ENCODE measurements at regions not wholly inside any gene's neighbourhood (a gene's known extent, or its start where the extent isn't known, plus 50 kb on each side); places are given as distances from the start of the nearest gene placed in this dataset.

DNA sequence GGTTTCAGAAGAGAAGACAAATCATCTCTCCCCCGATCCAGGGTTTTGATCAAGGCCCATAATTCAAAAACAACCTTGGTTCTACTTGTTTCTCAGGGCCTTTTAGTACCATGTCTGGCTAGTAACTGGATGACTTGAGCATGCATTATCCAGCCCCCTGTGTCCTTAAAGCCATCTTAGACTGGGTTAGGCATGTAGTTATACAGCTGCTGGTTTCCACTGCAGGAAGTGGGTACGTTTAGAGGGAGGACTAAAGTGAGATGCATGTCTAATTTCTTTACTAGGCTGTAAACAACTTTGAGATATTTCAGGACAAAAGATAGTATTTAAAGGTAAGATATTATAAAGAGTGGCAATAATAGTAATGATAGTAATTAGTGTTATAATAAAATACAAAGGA lies 372.0 kb downstream of the PLK2 start:
- H3K36me3 Mint-ChIP-seq (ENCODE audit: low read depth), result no peaks in the 10 kb centered on the region
- no peaks in the 10 kb centered on the region for H3K9me3 Mint-ChIP-seq
- no peak overlapping the region for H3K27ac Mint-ChIP-seq
- no peaks in the 10 kb centered on the region for H3K4me1 Mint-ChIP-seq (ENCODE audit: low read depth)
- no peak overlapping the region for H3K4me3 Mint-ChIP-seq
- H3K27me3 Mint-ChIP-seq (ENCODE audit: low read depth), result peaks cover 2% of the 10 kb centered on the region
- DNase-seq (ENCODE audit: low spot score), result no peak

DNA sequence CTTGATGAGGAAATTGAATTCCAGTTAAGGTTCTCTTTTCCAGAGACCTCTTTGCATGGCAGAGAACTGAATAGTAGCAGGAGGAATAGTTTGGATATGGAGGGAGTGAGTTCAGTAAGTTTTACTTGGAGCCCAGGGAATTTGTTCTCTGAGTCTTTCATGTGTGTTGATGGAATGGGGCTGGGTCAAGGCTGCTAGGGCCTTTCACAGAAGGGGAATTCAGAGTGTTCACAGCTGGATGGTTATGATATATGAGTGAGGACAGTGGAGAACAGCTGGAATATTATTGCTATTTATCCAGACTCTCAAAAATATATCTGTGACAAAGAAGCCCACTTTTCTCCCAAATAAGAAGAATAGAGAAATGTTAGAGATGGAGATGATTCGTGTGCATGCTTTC lies 372.8 kb downstream of the PLK2 start:
- no peaks in the 10 kb centered on the region for H3K9me3 Mint-ChIP-seq
- H3K27me3 Mint-ChIP-seq (ENCODE audit: low read depth), result peaks cover 2% of the 10 kb centered on the region
- no peaks in the 10 kb centered on the region for H3K4me1 Mint-ChIP-seq (ENCODE audit: low read depth)
- H3K27ac Mint-ChIP-seq, result no peak overlapping the region
- H3K36me3 Mint-ChIP-seq (ENCODE audit: low read depth), result no peaks in the 10 kb centered on the region
- H3K4me3 Mint-ChIP-seq, result no peak overlapping the region
- DNase-seq (ENCODE audit: low spot score), result no peak

DNA sequence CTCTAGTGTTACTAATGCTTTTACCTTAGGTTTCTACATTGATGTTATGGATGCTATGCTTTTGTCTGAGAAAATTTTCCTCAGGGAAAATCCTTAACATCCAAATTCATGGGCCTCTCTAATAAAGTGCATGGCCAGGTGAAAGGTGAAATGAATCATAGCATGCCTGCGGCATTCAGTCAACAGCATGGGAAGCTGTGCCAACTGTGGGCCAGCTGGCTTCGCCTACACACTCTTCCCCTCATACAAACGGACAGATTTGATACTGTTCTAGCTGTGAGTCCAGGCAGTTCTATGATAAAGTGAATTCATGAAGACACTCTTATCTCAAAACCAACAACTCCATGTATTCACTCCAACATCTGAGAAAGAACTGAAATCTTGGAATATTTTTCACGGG lies 374.1 kb downstream of the PLK2 start:
- H3K9me3 Mint-ChIP-seq, result no peaks in the 10 kb centered on the region
- H3K27me3 Mint-ChIP-seq (ENCODE audit: low read depth), result peaks cover 2% of the 10 kb centered on the region
- H3K27ac Mint-ChIP-seq, result no peak overlapping the region
- no peak for DNase-seq (ENCODE audit: low spot score)
- H3K36me3 Mint-ChIP-seq (ENCODE audit: low read depth), result no peaks in the 10 kb centered on the region
- no peak overlapping the region for H3K4me3 Mint-ChIP-seq
- no peaks in the 10 kb centered on the region for H3K4me1 Mint-ChIP-seq (ENCODE audit: low read depth)

DNA sequence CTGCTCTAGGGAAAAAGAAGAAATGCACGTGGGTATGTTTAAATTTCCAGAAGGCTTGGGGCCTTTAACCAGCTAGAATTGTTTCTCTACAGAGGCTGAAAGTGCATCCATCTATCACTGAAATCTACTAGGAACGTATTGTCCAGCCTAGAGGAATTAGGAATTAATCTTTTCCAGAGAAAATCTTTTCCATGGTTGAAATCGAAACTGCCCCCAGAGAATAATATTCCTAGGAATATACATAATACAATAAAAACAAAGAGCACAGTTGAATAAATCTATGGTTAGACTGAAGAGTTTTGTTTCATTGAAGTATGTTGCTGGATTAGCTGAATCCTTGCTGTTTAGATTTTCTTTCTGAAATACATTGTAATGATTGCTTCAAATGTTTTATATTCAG lies 378.5 kb downstream of the PLK2 start:
- Mint-ChIP-seq H3K4me1 (ENCODE audit: low read depth) (no peaks in the 10 kb centered on the region), H3K27me3 (ENCODE audit: low read depth) (no peaks in the 10 kb centered on the region), H3K36me3 (ENCODE audit: low read depth) (no peaks in the 10 kb centered on the region), H3K4me3 (no peak overlapping the region), H3K9me3 (no peaks in the 10 kb centered on the region), H3K27ac (no peak overlapping the region)
- no peak for DNase-seq (ENCODE audit: low spot score)

DNA sequence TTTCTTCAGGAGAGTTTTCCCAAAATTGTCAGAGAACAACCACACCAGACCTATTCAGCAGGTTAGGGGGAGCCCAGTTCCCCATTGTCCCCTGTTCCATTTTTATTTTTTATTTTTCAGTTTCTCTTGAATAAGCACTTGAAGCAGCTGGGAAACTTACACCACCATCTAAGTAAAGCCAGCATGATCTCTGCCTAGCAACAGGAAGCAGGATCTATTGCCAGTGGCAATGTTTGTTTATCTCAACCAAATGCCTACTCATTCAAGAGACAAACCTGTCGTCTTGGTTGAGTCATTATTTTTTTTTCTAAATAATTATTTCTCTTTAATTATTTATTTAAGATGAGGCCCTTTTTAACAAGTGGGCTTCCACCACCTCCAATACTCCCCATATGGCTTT lies 379.3 kb downstream of the PLK2 start:
- H3K4me3 Mint-ChIP-seq, result no peak overlapping the region

DNA sequence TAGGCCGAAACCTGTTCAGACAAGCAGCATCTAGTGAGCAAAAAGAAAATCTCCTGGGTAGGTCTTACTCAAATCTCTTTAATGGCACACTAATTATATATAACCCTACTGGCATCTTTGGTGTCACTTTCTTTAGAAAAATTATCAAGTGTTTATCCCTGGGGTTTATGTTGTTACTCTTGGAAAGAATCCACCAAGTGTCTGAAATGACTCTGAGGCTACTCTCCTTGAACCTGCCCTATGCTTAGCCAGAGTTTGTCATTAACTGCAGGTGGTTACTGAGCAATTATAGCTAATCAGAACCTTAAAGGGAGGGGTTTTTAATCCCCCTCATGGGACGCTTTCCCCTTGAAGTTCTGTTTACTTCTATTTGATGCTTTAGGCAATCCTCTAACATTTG lies 381.9 kb downstream of the PLK2 start:
- DNase-seq (ENCODE audit: low spot score), result no peak
- Mint-ChIP-seq H3K4me3 (no peak overlapping the region), H3K4me1 (ENCODE audit: low read depth) (no peaks in the 10 kb centered on the region), H3K27ac (no peak overlapping the region), H3K27me3 (ENCODE audit: low read depth) (no peaks in the 10 kb centered on the region), H3K9me3 (no peaks in the 10 kb centered on the region), H3K36me3 (ENCODE audit: low read depth) (no peaks in the 10 kb centered on the region)

More for the DNA sequence above, 379.3 kb downstream of the PLK2 start:
- DNase-seq (ENCODE audit: low spot score), result no peak
- H3K27me3 Mint-ChIP-seq (ENCODE audit: low read depth), result no peaks in the 10 kb centered on the region
- H3K36me3 Mint-ChIP-seq (ENCODE audit: low read depth), result no peaks in the 10 kb centered on the region
- no peaks in the 10 kb centered on the region for H3K9me3 Mint-ChIP-seq
- H3K4me1 Mint-ChIP-seq (ENCODE audit: low read depth), result no peaks in the 10 kb centered on the region
- H3K27ac Mint-ChIP-seq, result no peak overlapping the region

DNA sequence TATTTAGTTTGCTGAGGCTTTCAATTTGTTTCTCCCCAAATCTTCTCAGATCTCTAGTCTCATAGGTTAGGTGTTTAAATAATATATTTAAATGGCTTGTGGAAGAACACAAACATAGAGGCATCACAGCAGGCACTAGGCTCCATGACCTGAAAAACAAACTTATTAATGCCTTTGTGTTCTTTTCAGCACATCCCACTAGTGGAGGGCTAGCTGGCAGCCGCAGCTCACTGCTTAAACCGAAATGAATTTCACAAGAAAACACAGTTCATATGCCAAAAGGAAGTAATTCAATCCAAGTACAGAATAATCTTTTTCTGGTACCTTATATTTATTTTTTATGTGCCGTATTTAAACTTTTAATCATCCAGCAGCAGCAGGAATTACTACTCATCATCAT lies 382.5 kb downstream of the PLK2 start:
- DNase-seq (ENCODE audit: low spot score), result no peak
- no peaks in the 10 kb centered on the region for H3K27me3 Mint-ChIP-seq (ENCODE audit: low read depth)
- no peak overlapping the region for H3K27ac Mint-ChIP-seq
- no peaks in the 10 kb centered on the region for H3K4me1 Mint-ChIP-seq (ENCODE audit: low read depth)
- no peak overlapping the region for H3K4me3 Mint-ChIP-seq
- no peaks in the 10 kb centered on the region for H3K36me3 Mint-ChIP-seq (ENCODE audit: low read depth)
- no peaks in the 10 kb centered on the region for H3K9me3 Mint-ChIP-seq

DNA sequence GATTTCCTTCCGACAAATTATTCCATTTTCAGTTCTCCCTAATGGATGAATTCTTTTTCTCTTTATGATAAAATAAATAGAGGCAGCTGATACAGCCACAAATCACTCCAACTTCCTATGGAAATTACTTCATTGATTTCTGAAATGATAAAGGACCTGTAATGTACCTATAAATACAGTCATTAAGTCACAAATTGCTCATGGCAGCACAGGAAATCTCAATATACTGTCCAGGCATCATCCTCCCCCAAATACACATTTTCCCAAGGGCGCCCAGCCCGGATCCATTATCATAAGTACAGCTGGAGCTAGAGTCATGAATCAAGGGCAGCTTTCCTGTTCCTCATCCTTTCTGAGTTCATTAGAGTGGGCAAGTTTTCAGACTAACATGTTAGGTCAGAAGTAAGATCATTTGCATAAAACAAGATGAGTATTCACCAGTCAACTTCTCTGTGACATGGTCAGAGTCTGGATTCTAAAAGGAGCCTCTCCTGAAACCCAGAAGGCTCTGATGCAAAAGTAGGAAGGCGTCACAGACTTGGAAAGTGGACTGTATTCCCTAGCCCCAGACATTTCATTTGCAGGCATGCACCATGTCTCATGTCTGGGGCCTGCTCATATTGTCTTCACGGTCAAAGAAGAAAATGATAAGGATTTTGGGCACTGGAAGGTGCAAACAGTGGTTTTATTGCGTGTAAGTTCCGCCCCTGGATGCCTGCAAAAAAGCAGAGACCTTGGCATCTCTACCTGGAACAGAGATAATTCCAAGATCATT lies 383.2 kb downstream of the PLK2 start:
- no peak for DNase-seq (ENCODE audit: low spot score)
- Mint-ChIP-seq H3K4me3 (no peak overlapping the region), H3K27ac (no peak overlapping the region), H3K9me3 (no peaks in the 10 kb centered on the region), H3K4me1 (ENCODE audit: low read depth) (no peaks in the 10 kb centered on the region), H3K27me3 (ENCODE audit: low read depth) (no peaks in the 10 kb centered on the region), H3K36me3 (ENCODE audit: low read depth) (no peaks in the 10 kb centered on the region)

DNA sequence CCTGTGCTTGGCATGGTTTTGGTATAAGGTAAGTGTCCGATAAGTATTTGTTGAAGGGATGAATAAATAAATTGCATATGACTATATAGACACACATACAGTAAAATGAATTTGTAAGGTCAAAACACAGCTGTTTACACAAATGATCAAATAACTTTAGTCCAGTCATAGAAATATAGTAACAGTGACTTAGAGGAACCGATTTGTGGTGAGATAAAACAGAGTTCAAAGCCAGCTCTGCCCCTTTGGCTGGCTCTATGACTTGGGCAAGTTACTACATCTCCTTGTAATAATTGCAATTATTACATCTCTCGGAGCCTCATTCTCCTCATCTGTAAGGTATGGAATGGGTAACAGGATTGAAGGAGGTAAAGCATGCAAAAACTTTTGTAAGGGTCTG lies 384.0 kb downstream of the PLK2 start:
- Mint-ChIP-seq H3K9me3 (no peaks in the 10 kb centered on the region), H3K36me3 (ENCODE audit: low read depth) (no peaks in the 10 kb centered on the region), H3K27ac (no peak overlapping the region), H3K27me3 (ENCODE audit: low read depth) (no peaks in the 10 kb centered on the region), H3K4me1 (ENCODE audit: low read depth) (no peaks in the 10 kb centered on the region), H3K4me3 (no peak overlapping the region)
- no peak for DNase-seq (ENCODE audit: low spot score)

DNA sequence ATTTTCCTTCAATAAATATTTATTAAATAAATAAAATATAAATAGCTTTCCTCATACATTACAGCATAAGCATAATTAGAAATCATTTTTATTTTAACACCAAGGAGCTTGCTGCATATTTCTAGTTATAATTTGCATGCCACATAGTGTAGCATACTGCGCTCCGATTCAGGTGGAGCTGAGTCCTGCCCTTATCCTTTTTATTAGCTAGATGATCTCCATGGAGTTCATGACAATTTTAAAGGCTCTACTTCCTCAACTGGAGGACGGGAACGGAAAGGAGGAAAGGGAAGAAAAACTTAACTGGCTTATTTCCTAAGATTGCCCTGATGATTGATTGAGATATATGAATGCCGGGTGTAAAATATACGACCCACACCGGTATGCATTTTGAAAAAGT lies 385.2 kb downstream of the PLK2 start:
- Mint-ChIP-seq H3K9me3 (no peaks in the 10 kb centered on the region), H3K4me3 (no peak overlapping the region), H3K27ac (no peak overlapping the region), H3K27me3 (ENCODE audit: low read depth) (no peaks in the 10 kb centered on the region), H3K36me3 (ENCODE audit: low read depth) (no peaks in the 10 kb centered on the region), H3K4me1 (ENCODE audit: low read depth) (no peaks in the 10 kb centered on the region)
- no peak for DNase-seq (ENCODE audit: low spot score)

DNA sequence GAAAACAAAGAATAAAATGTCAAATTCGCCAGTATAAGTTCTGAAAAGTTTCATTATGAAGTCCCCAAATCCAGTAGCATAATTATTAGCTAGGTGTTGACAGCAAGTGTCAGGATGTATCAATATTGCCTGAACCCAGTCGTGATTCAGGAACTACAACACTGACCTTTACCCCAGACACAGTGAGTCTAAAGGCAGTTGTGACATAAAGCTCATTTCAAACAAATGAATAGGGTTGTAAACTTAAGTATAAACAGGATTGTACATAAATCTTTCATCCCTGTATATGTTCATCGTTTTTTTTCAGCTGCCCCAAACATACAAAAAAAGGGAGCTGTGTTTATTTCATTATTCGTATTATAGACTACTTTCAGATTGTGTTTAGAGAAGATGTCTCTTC lies 385.7 kb downstream of the PLK2 start:
- Mint-ChIP-seq H3K27ac (no peak overlapping the region), H3K36me3 (ENCODE audit: low read depth) (no peaks in the 10 kb centered on the region), H3K4me1 (ENCODE audit: low read depth) (no peaks in the 10 kb centered on the region), H3K4me3 (no peak overlapping the region), H3K9me3 (no peaks in the 10 kb centered on the region), H3K27me3 (ENCODE audit: low read depth) (no peaks in the 10 kb centered on the region)
- DNase-seq (ENCODE audit: low spot score), result no peak

DNA sequence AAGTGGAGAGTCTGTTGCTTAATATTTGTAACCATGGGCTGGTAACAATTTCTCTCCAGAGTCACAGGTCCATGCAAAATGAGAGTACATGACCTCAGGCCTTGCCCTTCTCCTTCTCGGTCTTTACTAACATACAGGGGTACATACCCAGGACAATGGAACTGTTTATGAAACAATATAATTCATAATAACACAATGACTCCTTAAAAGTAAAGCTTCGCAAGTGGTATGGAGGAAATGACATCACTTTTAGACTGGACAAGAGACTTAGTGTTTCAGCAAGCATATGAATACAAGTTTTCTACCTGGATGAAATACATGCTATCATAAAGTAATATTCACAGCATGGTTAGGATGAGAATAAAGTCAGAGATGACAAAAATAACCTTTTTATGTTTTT lies 386.6 kb downstream of the PLK2 start:
- Mint-ChIP-seq H3K36me3 (ENCODE audit: low read depth) (no peaks in the 10 kb centered on the region), H3K4me1 (ENCODE audit: low read depth) (no peaks in the 10 kb centered on the region), H3K27me3 (ENCODE audit: low read depth) (no peaks in the 10 kb centered on the region), H3K27ac (no peak overlapping the region), H3K4me3 (no peak overlapping the region), H3K9me3 (no peaks in the 10 kb centered on the region)
- no peak for DNase-seq (ENCODE audit: low spot score)

DNA sequence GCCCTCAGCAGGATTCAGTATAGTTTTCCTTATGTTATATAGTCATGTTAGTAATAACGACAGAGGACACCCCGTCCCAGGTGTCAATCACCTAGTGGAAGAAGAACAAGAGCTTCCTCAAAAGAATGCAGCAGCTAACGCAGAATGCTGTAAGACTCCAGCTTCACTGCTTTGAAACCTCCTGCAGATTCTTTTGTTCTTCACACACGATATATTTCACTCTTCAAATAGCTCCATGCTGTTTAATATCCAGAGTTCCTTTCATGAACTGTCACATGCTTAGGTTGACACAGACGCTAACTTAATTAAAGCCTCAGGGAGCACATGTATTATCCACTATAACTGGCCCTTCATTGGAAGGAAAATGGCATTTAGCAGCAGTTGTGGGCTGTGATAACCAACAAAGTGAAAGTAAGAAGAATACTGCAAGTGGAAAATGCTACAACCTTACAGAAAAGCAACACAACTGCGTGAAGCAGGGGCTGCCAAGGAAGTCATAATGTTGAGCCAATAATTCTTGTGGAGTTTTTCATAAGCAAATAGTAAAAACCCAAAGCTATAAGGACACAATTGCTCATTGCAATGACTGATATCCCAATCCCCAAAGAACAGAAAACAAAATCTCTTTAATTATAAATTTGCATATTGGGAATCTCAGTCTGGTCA lies 387.5 kb downstream of the PLK2 start:
- no peaks in the 10 kb centered on the region for H3K9me3 Mint-ChIP-seq
- H3K4me1 Mint-ChIP-seq (ENCODE audit: low read depth), result no peaks in the 10 kb centered on the region
- H3K4me3 Mint-ChIP-seq, result no peak overlapping the region
- no peaks in the 10 kb centered on the region for H3K27me3 Mint-ChIP-seq (ENCODE audit: low read depth)
- DNase-seq (ENCODE audit: low spot score), result no peak
- no peak overlapping the region for H3K27ac Mint-ChIP-seq
- H3K36me3 Mint-ChIP-seq (ENCODE audit: low read depth), result no peaks in the 10 kb centered on the region

DNA sequence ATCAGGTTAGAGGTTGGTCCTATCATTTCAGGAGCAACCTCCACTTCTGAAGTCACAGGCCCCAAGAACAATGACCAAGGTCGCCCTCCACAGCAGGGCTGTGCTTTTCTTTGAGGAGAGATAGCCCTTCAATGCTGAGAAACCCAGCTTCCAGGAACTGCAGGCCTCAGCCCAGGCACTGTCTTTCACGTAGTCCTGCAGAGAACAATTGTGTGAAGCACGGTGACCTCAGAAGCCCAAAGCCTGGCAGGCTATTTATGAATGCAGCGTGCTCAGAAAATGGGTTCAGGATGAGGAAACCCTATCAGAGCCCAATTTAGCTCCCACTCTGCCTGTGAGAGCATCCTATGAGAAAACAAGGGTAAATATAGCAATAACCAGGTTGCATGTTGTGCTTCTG lies 388.3 kb downstream of the PLK2 start:
- no peaks in the 10 kb centered on the region for H3K36me3 Mint-ChIP-seq (ENCODE audit: low read depth)
- H3K9me3 Mint-ChIP-seq, result no peaks in the 10 kb centered on the region
- no peak overlapping the region for H3K27ac Mint-ChIP-seq
- no peaks in the 10 kb centered on the region for H3K4me1 Mint-ChIP-seq (ENCODE audit: low read depth)
- no peak for DNase-seq (ENCODE audit: low spot score)
- no peak overlapping the region for H3K4me3 Mint-ChIP-seq
- no peaks in the 10 kb centered on the region for H3K27me3 Mint-ChIP-seq (ENCODE audit: low read depth)

DNA sequence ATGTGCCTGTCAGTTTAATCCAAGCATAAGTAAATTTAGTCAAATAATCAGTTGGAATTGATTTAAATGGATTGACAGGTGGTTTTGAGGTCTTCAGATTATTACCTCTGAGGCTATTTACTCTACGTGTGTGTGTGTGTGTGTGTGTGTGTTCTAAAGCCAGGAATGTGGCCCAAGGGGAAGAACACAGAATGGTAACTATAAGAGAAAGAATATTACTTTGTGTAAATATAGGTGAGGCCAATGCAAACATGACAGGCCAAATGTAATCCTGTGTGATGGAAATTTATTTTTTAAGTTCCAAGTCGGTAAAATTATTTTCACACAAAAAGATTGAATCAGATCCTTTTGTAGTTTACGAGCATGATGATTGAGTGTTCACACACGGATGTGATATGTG lies 390.0 kb downstream of the PLK2 start:
- Mint-ChIP-seq H3K27me3 (ENCODE audit: low read depth) (no peaks in the 10 kb centered on the region), H3K9me3 (no peaks in the 10 kb centered on the region)

More for the DNA sequence above, 390.0 kb downstream of the PLK2 start:
- no peak overlapping the region for H3K27ac Mint-ChIP-seq
- H3K4me1 Mint-ChIP-seq (ENCODE audit: low read depth), result no peaks in the 10 kb centered on the region
- H3K36me3 Mint-ChIP-seq (ENCODE audit: low read depth), result no peaks in the 10 kb centered on the region
- no peak overlapping the region for H3K4me3 Mint-ChIP-seq
- DNase-seq (ENCODE audit: low spot score), result no peak
